Naive thymus-derived CD4-positive, alpha-beta T cell (primary cell): ENCODE measurements at regions not wholly inside any gene's neighbourhood (a gene's known extent, or its start where the extent isn't known, plus 50 kb on each side); places are given as distances from the start of the nearest gene placed in this dataset.

Experiments used
- ATAC-seq: fragments of 150-1000 bp; cut with Tn5 transposase; 2 replicates; pipeline ENCODE4 v1.10.0; 2021; ENCODE audit warnings: mild to moderate bottlenecking, moderate library complexity
- CTCF ChIA-PET: fragments of 350-600 bp; sonication (Branson Sonifier 250); formaldehyde crosslinking; loops from one replicate; lab custom pipeline; 2021; ENCODE audit warnings: antibody characterized with exemption; lab: Charles Lee
- POLR2A ChIA-PET: fragments of 350-600 bp; sonication (Branson Sonifier 250); formaldehyde crosslinking; loops from one replicate; lab custom pipeline; 2021; ENCODE audit warnings: antibody characterized with exemption, inconsistent platforms; lab: Charles Lee
- DNase-seq, 9 donors: peaks; one replicate each; pipeline versions ENCODE4 v3.0.0 to v3.0.0-alpha.2; 2020 to 2022; ENCODE audit warnings: mixed read lengths in 1 of 9
- H3K27ac ChIP-seq: one replicate; pipeline ENCODE4 v1.7.0; 2013; ENCODE audit warnings: mild to moderate bottlenecking, low read depth, low read length, moderate library complexity
- H3K27me3 ChIP-seq, 2 donors: one replicate each; pipeline ENCODE4 v1.7.0; 2013; ENCODE audit warnings: low read length in 2 of 2, mild to moderate bottlenecking in 2 of 2, moderate library complexity in 2 of 2; ENCODE audit not compliant: control insufficient read depth in 2 of 2, insufficient read depth in 2 of 2
- H3K36me3 ChIP-seq, 3 experiments: 1 replicate in 2 of 3; 2 replicates in 1 of 3; pipeline ENCODE4 v1.7.0; 2013; ENCODE audit warnings: low read length in 3 of 3, mild to moderate bottlenecking in 3 of 3, moderate library complexity in 1 of 3; ENCODE audit not compliant: insufficient read depth in 3 of 3, control insufficient read depth in 2 of 3
- H3K4me1 ChIP-seq, 2 donors: one replicate each; pipeline ENCODE4 v1.7.0; 2013; ENCODE audit warnings: low read length in 2 of 2, mild to moderate bottlenecking in 2 of 2, moderate library complexity in 1 of 2; ENCODE audit not compliant: control insufficient read depth in 2 of 2, insufficient read depth in 2 of 2
- H3K4me3 ChIP-seq: 2 replicates; pipeline ENCODE4 v1.7.0; 2013; ENCODE audit warnings: mild to moderate bottlenecking, low read length
- H3K9me3 ChIP-seq, 3 experiments: 1 replicate in 2 of 3; 2 replicates in 1 of 3; pipeline ENCODE4 v1.7.0; 2013; ENCODE audit warnings: low read length in 3 of 3; ENCODE audit not compliant: control insufficient read depth in 2 of 3
- H3K27ac Mint-ChIP-seq, 9 donors: one replicate each; pipeline ENCODE4 v1.8.0; 2020 to 2022; ENCODE audit warnings: mixed read lengths in 9 of 9, mild to moderate bottlenecking in 8 of 9, moderate library complexity in 5 of 9, inconsistent platforms in 2 of 9
- H3K27me3 Mint-ChIP-seq, 5 donors: one replicate each; pipeline ENCODE4 v1.8.0; 2021 to 2022; ENCODE audit warnings: mixed read lengths in 5 of 5, mild to moderate bottlenecking in 1 of 5
- H3K36me3 Mint-ChIP-seq, 5 donors: one replicate each; pipeline ENCODE4 v1.8.0; 2020 to 2022; ENCODE audit warnings: mixed read lengths in 5 of 5, mild to moderate bottlenecking in 3 of 5, inconsistent platforms in 1 of 5
- H3K4me1 Mint-ChIP-seq, 7 donors: one replicate each; pipeline ENCODE4 v1.8.0; 2020 to 2022; ENCODE audit warnings: mixed read lengths in 7 of 7, mild to moderate bottlenecking in 3 of 7, inconsistent platforms in 1 of 7
- H3K4me3 Mint-ChIP-seq, 10 donors: one replicate each; pipeline ENCODE4 v1.8.0; 2020 to 2022; ENCODE audit warnings: mild to moderate bottlenecking in 10 of 10, mixed read lengths in 10 of 10, moderate library complexity in 6 of 10, inconsistent platforms in 2 of 10
- H3K9me3 Mint-ChIP-seq, 11 donors: one replicate each; pipeline ENCODE4 v1.8.0; 2020 to 2022; ENCODE audit warnings: mixed read lengths in 11 of 11, mild to moderate bottlenecking in 4 of 11, inconsistent platforms in 1 of 11, moderate library complexity in 1 of 11
- intact Hi-C, 2 donors: fragments of 100-400 bp; cut with micrococcal nuclease; formaldehyde crosslinking; loops; one replicate each; pipeline ENCODE4 v1.15.1; 2023

DNA sequence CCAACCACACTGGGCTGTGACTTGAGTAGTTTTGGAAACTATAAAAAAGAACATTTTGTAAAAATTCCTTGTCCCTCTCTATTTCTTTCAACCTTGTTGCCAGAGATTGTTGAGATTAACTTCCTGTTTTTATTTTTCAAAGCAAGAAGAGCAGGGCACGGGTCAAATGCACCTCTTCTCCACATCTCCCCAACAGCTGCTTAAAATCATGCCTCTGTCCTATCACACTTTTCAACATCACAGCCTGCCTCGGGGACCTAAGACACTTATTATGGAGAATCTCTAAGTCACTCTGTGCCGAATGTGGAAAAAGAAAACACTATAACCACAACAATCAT lies 280.3 kb upstream of the TNC start:
- H3K27me3 Mint-ChIP-seq: peaks cover 0 to 24% (median 16%) of the 10 kb centered on the region in 5 donors
- peaks cover 0 to 5% (median 0%) of the 10 kb centered on the region in 11 donors for H3K9me3 Mint-ChIP-seq
- no peaks in the 10 kb centered on the region for H3K4me1 ChIP-seq
- H3K27ac ChIP-seq: no peak overlapping the region
- no peaks in the 10 kb centered on the region for H3K9me3 ChIP-seq
- no peaks in the 10 kb centered on the region for H3K27me3 ChIP-seq
- H3K4me3 ChIP-seq: no peak overlapping the region
- H3K4me3 Mint-ChIP-seq: no peak overlapping the region
- POLR2A ChIA-PET: no interaction called here
- H3K4me1 Mint-ChIP-seq: peaks cover 0 to 4% (median 0%) of the 10 kb centered on the region in 7 donors
- H3K36me3 ChIP-seq: no peaks in the 10 kb centered on the region
- CTCF ChIA-PET: no interaction called here
- DNase-seq (no peak), ATAC-seq (no peak)
- H3K36me3 Mint-ChIP-seq: no peaks in the 10 kb centered on the region
- no peak overlapping the region for H3K27ac Mint-ChIP-seq
- intact Hi-C loops: no loop called here

DNA sequence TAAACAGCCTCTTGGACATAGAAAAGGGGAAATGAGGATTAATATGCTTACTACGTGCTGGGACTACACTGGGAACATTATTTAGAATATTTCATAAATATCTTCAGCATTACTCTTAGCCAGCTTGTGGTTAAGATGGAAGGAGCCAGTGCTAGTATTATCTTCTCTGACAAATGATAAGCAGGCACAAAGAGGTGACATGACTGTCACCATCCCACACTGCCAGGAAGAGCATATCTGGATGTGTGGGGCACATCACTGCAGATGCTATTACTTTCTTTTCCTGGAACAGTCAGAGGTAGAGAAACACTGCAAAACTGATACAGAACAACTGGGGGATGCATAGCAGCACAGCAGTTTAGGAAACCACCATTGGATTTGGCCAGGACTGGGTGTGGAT lies 281.0 kb upstream of the TNC start:
- Mint-ChIP-seq H3K9me3 (peaks cover 0 to 5% (median 0%) of the 10 kb centered on the region in 11 donors), H3K27ac (no peak overlapping the region), H3K36me3 (no peaks in the 10 kb centered on the region), H3K4me3 (no peak overlapping the region), H3K27me3 (peaks cover 0 to 24% (median 18%) of the 10 kb centered on the region in 5 donors), H3K4me1 (peaks cover 0 to 4% (median 0%) of the 10 kb centered on the region in 7 donors)
- ChIA-PET CTCF (no interaction called here), POLR2A (no interaction called here)
- no peak for ATAC-seq
- intact Hi-C loops: no loop called here
- no peaks in the 10 kb centered on the region for H3K36me3 ChIP-seq
- no peak overlapping the region for H3K27ac ChIP-seq
- H3K9me3 ChIP-seq: no peaks in the 10 kb centered on the region
- no peaks in the 10 kb centered on the region for H3K4me1 ChIP-seq
- H3K27me3 ChIP-seq: no peaks in the 10 kb centered on the region
- no peak overlapping the region for H3K4me3 ChIP-seq
- DNase-seq: no peak

DNA sequence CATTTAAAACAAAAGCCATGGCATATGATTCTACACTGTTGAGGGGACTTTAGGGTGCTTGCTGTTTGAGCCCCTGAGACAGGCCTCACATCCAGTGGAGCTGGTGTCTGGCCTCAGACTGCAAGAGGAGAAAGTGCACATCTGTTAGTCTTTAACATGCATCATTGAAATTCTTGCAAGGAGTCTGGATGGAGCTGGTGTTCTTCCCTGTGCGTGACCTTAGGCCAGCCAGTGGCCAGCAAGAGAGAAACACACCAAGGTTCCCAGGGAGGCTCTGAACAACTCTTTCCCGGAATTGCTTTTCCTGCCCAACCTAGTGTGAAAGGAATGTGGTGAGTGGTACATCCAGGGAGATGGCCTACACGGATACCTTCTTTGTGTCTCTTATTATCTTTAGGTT lies 282.8 kb upstream of the TNC start:
- ATAC-seq: no peak
- peaks cover 0 to 5% (median 0%) of the 10 kb centered on the region in 11 donors for H3K9me3 Mint-ChIP-seq

DNA sequence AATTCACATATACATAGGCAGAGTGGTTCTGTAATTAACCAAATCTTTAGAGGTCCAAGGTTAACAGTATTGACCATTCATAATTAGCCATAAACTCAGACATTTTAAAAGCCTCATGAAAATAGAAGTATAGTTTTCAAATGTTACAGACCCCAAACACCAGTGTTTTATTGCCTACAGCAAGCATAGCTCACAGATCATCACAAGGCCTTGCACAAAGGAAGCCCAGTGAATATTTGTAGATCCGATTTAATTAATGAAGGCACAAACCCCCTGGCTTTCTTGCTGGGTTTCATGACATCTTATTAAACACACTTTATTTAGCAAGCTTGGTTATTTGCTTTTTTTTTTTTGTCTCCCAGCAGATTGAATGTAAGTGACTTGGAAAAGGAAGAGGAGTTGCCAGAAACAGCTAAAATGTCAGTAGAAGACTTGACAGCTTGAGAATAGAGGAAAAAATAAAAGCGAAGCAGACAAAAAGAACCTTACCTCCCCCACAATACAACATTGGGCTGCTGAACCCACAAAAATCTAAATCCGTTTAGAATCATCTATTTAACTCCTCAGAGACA lies 283.9 kb upstream of the TNC start:
- intact Hi-C loops: no loop called here
- ATAC-seq (no peak), DNase-seq (no peak)
- Histone ChIP-seq H3K36me3 (no peaks in the 10 kb centered on the region), H3K27me3 (no peaks in the 10 kb centered on the region), H3K27ac (no peak overlapping the region), H3K4me3 (no peak overlapping the region), H3K9me3 (no peaks in the 10 kb centered on the region), H3K4me1 (no peaks in the 10 kb centered on the region)
- ChIA-PET POLR2A (no interaction called here), CTCF (no interaction called here)
- no peak overlapping the region for H3K27ac Mint-ChIP-seq
- H3K36me3 Mint-ChIP-seq: no peaks in the 10 kb centered on the region
- no peaks in the 10 kb centered on the region for H3K4me1 Mint-ChIP-seq
- peaks cover 0 to 5% (median 0%) of the 10 kb centered on the region in 11 donors for H3K9me3 Mint-ChIP-seq
- H3K27me3 Mint-ChIP-seq: peaks cover 6 to 22% (median 11%) of the 10 kb centered on the region in 5 donors
- no peak overlapping the region for H3K4me3 Mint-ChIP-seq

More for the DNA sequence above, 282.8 kb upstream of the TNC start:
- Histone ChIP-seq H3K4me1 (no peaks in the 10 kb centered on the region), H3K4me3 (no peak overlapping the region), H3K27me3 (no peaks in the 10 kb centered on the region), H3K36me3 (no peaks in the 10 kb centered on the region), H3K27ac (no peak overlapping the region), H3K9me3 (no peaks in the 10 kb centered on the region)
- no peak overlapping the region for H3K27ac Mint-ChIP-seq
- H3K4me1 Mint-ChIP-seq: peaks cover 0 to 4% (median 0%) of the 10 kb centered on the region in 7 donors
- intact Hi-C loops: no loop called here
- no peaks in the 10 kb centered on the region for H3K36me3 Mint-ChIP-seq
- DNase-seq: no peak
- ChIA-PET POLR2A (no interaction called here), CTCF (no interaction called here)
- H3K27me3 Mint-ChIP-seq: peaks cover 2 to 22% (median 11%) of the 10 kb centered on the region in 5 donors
- H3K4me3 Mint-ChIP-seq: no peak overlapping the region

DNA sequence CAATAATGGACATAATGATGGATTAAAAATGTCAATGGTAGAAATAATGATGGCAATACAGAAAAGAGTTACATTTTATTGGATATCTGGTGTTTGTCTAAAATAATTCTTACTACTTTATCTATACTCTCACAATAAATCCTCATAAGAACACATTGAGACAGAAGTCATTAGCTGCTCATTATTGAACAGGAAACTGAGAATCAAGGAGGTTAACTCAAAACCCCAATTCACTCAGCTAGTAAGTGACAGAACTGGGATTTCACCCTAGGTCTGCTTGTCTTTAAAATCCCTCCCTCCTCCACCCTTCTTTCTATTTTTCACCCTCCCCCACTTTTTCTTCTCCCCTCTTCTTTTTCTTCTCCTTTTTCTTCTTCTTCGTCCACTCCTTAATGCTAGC lies 285.8 kb upstream of the TNC start:
- Mint-ChIP-seq H3K36me3 (peaks cover 0 to 1% (median 0%) of the 10 kb centered on the region in 5 donors), H3K27me3 (peaks cover 2 to 18% (median 10%) of the 10 kb centered on the region in 5 donors), H3K9me3 (peaks cover 0 to 11% (median 2%) of the 10 kb centered on the region in 11 donors), H3K27ac (no peak overlapping the region), H3K4me3 (no peak overlapping the region), H3K4me1 (no peaks in the 10 kb centered on the region)
- ChIA-PET CTCF (no interaction called here), POLR2A (no interaction called here)
- Histone ChIP-seq H3K27ac (no peak overlapping the region), H3K9me3 (no peaks in the 10 kb centered on the region), H3K27me3 (no peaks in the 10 kb centered on the region), H3K4me1 (no peaks in the 10 kb centered on the region), H3K36me3 (no peaks in the 10 kb centered on the region), H3K4me3 (no peak overlapping the region)
- ATAC-seq: no peak
- intact Hi-C loops: no loop called here
- no peak for DNase-seq

DNA sequence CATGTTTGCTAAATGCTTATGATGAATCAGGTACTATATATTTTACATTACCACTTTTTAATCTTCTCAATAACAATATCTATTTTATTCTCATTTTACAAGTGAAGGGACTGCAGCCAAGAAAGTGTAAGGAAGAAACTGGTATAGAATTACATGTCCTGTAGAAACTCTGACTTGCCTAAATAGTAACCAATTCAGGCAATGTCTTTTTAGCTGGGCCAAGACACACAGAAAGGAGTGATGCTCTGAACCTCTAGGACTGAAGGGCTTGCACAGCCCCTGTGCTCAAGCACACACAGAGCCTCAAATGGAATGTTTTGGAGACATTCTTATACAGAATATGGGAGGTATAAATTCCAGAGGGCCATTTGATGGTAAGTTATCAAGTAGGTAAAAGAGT lies 286.4 kb upstream of the TNC start:
- intact Hi-C loops: no loop called here
- no peak for DNase-seq
- Histone ChIP-seq H3K36me3 (no peaks in the 10 kb centered on the region), H3K27me3 (no peaks in the 10 kb centered on the region), H3K4me1 (no peaks in the 10 kb centered on the region), H3K27ac (no peak overlapping the region), H3K9me3 (no peaks in the 10 kb centered on the region), H3K4me3 (no peak overlapping the region)
- POLR2A ChIA-PET: no interaction called here
- no peak overlapping the region for H3K4me3 Mint-ChIP-seq
- H3K9me3 Mint-ChIP-seq: peaks cover 0 to 17% (median 5%) of the 10 kb centered on the region in 11 donors
- no peak for ATAC-seq
- H3K27ac Mint-ChIP-seq: no peak overlapping the region
- H3K27me3 Mint-ChIP-seq: peaks cover 6 to 21% (median 9%) of the 10 kb centered on the region in 5 donors
- H3K4me1 Mint-ChIP-seq: no peaks in the 10 kb centered on the region
- CTCF ChIA-PET: no interaction called here
- peaks cover 0 to 5% (median 0%) of the 10 kb centered on the region in 5 donors for H3K36me3 Mint-ChIP-seq

DNA sequence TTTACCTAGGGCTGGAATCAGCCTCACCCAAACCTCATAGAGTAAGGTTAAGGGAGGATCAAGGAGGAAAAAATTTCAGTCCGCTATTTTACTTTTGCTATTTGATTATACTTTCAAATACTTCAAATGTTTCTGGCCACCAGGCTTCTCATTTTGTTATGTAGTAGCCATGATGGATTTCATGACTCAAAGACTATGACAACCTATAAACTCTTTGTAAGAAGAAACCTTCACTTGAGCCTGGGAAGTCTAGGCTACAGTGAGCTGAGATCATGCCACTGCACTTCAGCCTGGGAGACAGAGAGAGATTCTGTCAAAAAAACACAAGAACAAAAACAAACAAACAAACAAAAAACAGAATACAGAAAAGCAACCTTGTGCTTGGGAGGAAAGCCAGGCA lies 293.6 kb upstream of the TNC start:
- intact Hi-C loops: no loop called here
- H3K4me1 ChIP-seq: no peaks in the 10 kb centered on the region
- no peak overlapping the region for H3K27ac ChIP-seq
- Mint-ChIP-seq H3K27ac (no peak overlapping the region), H3K9me3 (peaks cover 0 to 15% (median 8%) of the 10 kb centered on the region in 11 donors), H3K4me3 (no peak overlapping the region), H3K4me1 (no peaks in the 10 kb centered on the region), H3K27me3 (peaks cover 3 to 38% (median 14%) of the 10 kb centered on the region in 5 donors), H3K36me3 (peaks cover 0 to 5% (median 0%) of the 10 kb centered on the region in 5 donors)
- H3K27me3 ChIP-seq: no peaks in the 10 kb centered on the region
- CTCF ChIA-PET: no interaction called here
- no peaks in the 10 kb centered on the region for H3K36me3 ChIP-seq
- POLR2A ChIA-PET: no interaction called here
- DNase-seq (no peak), ATAC-seq (no peak)
- H3K4me3 ChIP-seq: no peak overlapping the region
- no peaks in the 10 kb centered on the region for H3K9me3 ChIP-seq
